NOMO-1 treated with dmso at 0.1 percent for 144 hours (cell line): ENCODE measurements at regions not wholly inside any gene's neighbourhood (a gene's known extent, or its start where the extent isn't known, plus 50 kb on each side); places are given as distances from the start of the nearest gene placed in this dataset.
"Not testable (repeated sequence)": the region's sequence is repeated elsewhere in the genome, so short reads cannot be mapped to it uniquely, and the experiment has no call there.

Source experiments
- DNase-seq: peaks from one replicate; lab custom pipeline; 2025; ENCODE audit not compliant: unreplicated experiment; lab: John Stamatoyannopoulos, UW

DNA sequence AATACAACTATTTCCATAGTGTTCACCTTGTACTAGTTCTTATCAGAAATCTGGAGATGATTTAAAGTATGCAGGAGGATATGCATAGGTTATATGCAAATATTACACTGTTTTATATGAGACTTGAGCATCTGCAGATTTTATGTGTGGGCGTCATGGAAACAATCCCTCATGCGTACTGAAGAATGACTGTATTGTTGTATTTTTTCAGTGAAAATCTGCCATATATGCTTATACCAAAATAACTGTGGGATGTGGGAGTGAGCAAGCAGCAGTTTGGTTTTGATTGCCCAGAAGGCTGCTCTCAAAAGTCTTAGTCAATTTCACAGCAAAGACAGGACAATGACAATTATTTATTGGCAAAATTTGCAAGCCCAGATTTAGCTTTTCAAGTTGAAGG is 238.8 kb upstream of the PCDH20 start:
- DNase-seq, result no peak

DNA sequence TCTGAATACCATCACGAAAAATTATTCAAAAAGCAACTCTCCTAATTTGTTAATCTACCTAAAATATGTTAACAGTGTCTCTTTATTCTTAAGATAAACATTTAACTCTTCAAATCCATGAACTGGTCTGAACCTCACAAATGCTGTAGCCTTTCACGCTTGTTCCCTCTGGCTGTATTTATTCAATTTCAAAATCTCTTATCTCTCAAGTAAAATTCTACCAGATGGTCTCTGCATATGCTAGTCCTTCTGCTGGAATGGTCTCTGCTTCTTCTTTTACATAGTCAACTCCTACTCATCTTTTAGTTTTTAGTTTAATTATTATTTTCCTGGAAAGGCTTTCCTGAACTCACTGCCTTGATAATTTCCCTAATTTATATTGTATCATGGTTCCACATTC is 232.9 kb upstream of the PCDH20 start:
- no peak for DNase-seq

DNA sequence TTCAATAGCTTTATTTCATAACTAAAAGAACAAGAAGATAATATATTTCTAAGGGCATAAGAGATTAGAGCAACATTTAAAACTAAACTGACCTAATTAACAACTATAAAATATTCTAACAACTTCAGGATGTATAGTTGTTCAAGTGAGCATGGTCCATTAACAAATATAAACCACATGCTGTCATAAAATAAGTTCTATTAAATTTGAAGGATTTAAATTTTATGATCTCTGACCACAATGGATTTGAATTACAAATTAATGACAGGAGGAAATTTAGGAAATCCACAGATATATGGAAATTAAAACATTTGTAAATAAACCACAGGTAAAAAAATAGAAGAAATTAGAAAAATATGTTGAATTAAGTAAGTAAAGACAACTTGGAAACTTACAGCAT is 196.5 kb upstream of the PCDH20 start:
- no peak for DNase-seq

DNA sequence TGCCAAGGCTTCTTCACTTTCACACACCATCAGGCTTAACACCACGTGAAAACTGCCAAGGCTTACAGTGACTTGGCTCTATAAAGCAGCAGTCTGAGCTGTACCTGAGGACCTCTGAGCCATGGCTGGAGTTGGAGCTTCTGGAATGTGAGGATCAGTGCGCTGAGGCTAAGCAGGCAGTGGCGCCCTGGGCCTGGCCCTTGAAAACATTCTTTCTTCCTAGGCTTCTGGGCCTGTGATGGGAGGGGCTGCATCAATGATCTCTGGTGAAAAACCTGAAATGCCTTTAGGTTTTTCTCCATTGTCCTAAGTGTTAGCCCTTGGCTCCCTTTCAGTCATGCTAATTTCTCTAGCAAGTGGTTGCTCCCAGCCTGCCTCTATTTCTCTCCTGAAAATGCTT is 192.5 kb upstream of the PCDH20 start:
- DNase-seq, result no peak

DNA sequence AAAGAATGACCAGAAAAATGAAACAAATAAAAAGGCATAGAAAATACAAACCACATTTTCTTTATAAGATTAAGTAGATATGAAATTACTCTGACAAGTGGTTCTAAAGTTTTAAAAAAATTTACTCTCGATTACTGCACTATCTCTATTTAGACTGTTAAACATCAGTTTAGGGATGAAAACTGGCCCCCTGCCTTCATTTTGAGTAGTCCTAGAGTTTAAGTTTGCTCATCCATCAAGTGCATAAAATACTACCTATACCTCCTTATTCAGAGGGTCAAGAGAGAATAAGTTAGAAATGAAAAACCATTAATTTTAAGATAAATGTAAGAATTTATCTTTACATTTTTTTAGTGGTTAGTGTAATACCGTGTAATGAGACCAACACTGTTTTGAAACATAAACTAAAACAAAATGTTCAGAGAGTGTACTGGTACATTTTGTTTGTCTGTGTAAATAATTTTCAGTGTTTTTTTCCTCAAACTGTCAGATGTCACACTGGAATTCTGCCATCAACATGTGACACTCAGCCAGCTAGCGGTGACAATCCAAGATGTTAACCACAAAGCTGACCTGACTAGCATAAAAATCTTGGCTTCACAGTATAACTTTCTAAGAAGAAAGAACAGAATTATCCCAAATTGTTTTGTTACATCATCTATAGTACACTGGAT is 184.8 kb upstream of the PCDH20 start:
- DNase-seq, result no peak

DNA sequence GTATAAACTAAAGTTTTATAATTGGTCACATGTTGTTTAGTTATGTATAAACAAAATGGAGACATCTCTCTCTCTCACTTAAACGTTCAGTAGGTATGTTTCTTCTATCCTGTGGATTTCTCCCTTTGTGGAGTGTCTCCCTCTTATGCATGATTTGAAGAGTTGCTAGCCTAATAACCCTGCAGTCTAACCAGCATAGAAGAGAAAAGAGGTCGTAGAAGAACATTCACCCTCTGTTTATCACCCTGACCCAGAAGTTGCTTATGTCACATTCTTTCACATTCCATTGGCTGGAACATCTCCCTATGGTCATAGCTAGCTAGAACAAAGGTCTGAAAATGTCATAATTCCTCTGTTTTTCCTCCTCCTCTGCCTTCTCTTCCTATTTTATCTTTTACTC is 176.8 kb upstream of the PCDH20 start:
- no peak for DNase-seq

DNA sequence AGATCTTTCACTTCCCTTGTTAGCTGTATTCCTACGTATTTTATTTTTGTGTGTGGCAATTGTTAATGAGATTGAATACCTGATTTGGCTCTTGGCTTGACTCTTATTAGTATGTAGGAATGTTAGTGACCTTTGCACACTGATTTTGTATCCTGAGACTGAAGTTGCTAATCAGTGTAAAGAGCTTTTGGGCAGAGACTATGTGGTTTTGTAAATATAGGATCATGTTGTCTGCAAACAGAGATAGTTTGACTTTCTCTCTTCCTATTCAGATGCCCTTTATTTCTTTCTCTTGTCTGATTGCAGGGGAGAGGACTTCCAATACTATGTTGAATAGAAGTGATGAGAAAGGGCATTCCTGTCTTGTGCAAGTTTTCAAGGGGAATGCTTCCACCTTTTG is 160.3 kb upstream of the PCDH20 start:
- no peak for DNase-seq

DNA sequence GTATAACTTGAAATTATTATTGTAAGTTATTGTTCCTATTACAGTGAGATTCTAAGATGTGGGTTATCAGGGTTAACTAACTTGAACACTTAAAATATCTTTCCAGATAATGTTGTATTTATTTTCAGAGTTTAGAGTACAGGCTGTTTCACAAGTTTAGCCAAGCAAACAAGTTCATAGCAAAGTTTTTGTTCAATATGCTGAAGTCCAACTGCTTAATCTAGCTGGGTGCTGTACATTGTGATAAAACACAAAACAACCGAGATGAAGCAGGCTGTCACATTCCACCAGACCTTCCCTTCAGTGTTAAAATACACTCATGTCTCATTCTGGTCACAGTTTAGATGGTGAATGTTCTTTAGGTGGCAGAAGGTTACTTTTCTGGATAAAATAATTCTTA is 148.0 kb upstream of the PCDH20 start:
- DNase-seq, result no peak

DNA sequence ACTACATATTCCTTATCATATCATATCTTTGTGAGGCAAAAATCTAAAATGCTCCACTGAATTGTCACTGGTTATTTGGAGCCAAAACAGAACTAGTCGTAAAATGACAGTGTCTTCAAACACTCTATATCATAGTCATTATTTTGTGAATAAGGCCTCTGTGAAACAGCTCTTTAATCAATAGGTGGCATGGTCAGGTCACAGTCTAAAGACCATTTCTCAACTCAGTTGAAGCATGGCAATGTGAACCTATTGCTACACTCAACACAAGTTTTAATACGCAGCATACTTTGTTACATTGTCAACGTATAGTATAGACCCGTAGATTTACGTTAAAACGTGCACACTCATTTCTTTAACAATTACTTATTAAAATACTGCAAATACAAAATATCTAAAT is 131.3 kb upstream of the PCDH20 start:
- no peak for DNase-seq

DNA sequence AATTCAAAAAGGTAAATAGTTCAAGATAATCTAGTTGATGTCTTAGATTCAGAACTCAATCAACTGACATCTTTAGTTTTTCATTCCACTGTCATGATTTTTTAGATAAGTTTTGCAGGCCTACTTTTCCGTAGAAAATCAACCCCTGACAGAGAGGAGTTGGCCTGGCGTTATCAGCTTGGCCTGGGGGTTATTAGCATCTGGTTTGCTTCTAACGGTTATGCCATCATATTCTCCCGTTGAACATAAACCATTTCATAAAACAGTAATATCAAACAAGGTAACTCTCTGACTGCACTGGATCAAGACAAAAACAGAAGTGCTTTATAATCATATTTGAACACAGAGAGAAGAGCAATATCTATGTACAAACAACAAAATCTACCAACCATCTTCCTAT is 130.8 kb upstream of the PCDH20 start:
- no peak for DNase-seq

DNA sequence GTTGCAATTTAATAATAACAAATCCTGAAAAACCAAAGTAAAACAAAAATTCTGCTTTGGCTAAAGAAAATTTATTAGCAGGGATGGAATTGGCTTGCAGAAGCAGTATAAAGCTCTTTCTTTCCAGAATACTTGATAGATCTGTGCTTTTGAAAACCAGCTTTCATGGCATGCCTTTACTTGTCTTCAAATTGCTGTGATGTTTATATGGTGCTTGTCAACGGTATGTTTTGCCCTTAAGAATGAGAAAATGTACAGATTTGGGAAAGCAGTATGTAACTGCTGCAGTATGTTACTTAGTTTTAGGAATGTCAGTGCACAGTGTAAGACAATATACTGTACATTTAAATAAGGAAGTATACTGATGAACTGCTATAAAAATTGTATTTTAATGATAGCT is 120.8 kb upstream of the PCDH20 start:
- no peak for DNase-seq

DNA sequence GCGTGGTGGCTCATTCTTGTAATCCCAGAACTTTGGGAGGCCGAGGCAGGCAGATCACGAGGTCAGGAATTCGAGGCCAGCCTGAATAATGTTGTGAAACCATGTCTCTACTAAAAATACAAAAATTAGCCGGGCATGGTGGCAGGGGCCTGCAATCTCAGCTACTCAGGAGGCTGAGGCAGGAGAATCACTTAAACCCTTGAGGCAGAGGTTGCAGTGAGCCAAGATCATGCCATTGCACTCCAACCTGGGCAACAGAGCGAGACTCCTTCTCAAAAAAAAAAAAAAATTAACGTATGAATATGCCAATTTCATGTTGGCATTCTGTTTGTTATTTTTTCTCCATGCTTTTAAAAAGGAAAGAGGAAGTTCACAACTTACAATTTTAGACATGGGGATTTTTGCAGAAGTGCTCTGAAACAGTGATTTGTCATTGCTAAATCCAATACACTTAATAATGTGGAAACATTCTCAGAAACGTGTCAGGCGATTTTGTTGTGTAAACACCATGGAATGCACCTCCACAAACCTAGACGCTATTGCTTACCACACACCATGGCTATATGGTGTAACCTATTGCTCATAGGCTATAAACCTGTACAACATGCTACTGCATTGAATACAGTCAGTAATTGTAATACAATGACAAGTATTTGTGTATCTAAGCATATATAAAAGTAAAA is 115.9 kb upstream of the PCDH20 start:
- DNase-seq, result peak; percentile 74

DNA sequence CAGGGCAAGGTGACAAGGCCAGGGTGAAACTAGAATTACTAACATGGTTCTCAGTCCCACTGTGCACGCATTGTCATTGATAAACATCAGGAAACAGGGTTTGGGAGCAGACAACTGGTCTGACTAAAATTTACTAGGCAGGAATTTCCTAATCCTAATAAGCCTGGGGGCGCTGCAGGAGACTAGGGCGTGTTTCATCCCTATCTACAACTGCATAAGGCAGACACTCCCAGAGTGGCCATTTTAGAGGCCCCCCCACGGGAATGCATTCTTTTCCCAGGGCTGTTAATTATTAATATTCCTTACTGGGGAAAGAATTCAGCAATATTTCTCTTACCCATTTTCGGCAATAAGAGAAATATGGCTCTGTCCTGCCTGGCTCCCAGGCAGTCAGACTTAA is 103.6 kb upstream of the PCDH20 start:
- DNase-seq, result not testable (repeated sequence)

DNA sequence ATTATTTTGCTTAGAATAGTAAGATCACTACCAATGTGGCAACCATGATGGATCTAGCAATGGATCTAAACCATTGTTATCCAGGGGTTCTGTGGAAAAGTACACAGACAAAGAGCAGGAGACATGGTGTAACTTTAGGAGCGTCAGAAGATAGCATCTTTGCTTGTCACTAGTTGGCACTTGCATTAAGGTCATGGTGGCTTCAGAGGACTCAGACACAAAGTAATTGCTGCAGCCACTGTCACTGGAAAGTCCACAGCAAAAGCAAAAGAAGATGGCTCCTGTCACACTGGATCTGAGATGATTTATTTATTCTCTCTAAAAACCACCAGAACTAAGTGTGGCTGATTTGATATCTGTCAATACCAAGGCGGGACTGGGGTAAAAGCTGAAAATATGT is 93.3 kb upstream of the PCDH20 start:
- no peak for DNase-seq

DNA sequence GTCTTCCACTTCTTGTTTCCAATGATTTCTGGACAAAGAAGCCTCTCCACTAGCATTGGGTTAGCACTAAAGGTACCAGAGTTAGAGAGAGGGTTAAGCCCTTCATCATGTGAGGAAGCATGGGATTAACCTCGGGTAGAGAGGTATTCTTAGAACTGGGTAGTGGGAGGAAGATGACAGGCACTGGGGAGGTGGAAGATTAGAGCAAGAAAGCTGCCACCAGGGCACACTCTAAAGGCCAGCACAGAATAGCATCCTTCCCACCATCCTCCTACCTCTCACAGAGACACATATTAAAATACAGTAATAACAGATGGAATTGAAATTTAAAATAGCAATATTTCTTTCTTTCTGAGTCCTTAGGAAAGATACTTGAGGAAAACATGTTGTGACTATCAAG is 84.5 kb upstream of the PCDH20 start:
- DNase-seq, result no peak

DNA sequence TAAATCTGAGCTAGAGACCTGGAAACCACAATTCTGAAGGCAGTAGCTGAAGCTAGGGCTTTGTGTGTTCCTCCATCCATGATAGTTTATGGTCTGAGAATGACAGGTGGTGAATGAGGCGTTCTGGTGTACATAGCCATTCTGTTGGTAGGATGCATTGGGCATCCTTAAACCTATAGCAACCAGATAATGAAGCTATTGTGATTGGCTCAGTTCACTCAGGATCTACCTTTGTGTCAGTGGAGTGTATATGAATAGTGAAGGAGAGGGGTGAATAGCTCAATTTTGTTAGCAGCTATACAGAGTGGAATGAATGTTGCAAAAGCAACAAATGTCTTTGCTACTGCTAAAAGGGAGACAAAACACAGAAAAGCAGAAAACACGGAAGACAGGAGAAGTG is 80.0 kb upstream of the PCDH20 start:
- DNase-seq, result no peak

DNA sequence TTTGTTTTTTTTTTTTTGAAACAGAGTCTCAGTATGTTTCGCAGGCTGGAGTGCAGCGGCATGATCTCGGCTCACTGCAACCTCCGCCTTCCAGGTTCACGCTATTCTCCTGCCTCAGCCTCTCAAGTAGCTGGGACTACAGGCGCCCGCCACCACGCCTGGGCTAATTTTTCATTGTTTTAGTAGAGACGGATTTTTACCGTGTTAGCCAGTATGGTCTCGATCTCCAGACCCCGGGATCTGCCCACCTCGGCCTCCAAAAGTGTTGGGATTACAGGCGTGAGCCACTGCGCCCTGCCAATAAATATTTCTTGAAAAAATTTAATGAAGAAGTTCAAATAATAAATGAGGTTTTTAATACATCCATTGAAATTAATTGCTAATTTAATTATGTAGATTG is 77.9 kb upstream of the PCDH20 start:
- DNase-seq, result not testable (repeated sequence)

DNA sequence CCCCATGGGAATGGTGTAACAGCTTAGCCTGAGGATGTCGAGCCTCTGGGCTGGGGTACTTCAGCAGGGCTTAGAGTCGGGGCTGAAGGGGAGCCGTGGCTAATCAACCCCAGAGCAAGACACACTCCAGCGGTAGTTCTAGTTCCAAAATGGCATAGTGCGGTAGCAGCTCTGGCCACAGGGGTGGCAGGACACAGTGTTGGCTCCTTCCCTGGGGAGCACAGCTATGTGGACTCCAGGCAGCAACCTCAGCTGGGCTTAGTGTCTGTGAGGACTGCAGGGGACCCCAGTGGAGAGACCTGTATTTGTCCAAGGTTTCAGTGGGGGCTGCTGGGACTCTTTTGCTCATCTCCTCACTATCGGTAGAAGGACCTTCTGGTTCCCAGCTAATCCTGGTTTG is 70.8 kb upstream of the PCDH20 start:
- no peak for DNase-seq

DNA sequence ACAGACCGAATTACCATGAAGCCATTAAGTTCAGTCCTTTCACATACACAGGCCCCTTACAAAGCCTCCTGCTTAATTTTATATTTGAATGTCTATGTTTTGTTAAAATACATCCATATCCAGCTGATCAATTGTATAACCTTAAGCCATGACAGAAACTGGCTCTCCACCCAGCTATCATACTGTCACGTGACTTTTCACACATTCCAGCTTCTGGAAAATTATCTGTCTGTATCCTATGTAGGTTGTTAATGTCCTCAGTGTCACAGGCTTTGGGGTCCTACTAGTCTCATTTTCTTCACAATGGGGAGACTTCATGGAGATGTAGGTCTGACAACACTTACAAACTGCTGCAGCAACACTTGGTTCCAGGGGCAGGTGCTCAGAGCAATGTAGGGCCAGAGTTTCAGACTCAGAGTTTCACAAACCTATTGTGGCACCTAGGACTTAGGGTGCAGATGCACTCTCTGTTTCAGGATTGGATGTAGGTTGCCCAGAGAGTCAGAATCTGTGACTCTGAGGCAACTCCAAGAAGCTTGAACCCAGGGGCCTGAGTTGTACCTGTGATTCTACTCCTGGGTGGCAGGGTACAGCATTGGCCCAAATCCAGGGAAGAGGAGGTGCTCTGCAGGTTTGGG is 69.6 kb upstream of the PCDH20 start:
- DNase-seq, result no peak

DNA sequence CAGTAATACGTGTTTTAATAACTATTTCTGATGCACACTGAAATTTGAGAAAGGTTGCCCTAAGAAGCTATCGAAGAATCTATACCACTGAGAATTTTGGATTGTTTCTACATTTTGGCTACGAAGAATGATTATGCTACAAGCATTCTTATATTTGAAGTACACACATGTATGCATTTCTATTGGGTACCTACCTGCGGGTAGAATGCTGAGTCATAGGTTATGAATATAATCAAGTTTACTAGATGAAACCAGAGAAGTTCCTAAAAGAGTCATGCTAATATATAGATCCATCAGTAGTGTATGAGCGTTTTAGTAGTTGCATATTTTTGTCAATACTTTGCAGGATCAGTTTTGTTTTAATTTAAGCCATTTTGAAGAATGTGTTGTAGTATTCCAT is 62.0 kb upstream of the PCDH20 start:
- no peak for DNase-seq

DNA sequence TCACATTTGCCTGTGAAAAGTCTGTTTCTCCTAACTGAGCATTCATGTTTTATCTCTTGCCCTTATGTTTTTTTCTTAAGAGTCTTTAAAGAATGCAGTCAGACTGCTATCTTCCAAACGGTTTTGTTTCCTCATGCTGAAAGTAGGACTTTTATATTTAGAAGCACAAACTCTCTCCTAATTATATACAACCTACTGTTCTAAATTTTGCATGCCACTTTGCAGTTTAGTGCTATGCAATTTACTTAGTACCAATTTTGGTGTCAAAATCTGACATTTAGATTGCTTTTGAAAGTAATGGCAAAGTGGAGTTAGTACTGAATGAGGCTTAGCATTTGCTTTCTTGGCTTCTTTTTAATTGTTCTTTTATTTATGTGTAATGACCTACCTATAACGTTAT is 55.1 kb upstream of the PCDH20 start:
- DNase-seq, result no peak

DNA sequence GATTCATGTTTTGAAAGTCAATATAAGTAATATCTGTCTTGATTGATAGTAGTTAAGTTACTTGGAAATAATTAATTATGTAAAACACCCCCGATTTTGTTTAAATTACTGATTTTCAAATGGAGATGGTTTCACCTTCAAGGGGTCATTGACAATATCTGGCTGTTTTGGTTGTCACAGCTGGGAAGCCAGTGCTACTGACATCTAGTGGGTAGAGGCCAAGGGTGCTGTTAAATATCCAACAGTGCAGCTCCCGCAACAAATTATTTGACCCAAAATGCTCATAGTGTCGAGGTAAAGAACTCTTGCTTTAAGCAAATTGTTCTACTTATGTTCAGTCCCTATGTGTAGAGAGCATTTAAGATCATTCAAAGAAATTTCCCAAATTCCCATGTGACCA is 50.6 kb upstream of the PCDH20 start:
- no peak for DNase-seq
